Gastroesophageal sphincter (tissue), 3 donors: ENCODE measurements at regions not wholly inside any gene's neighbourhood (a gene's known extent, or its start where the extent isn't known, plus 50 kb on each side); places are given as distances from the start of the nearest gene placed in this dataset.
A peak's percentile ranks its signal among the peaks of the same experiment; 100 is the strongest.
"Not testable (repeated sequence)": the region's sequence is repeated elsewhere in the genome, so short reads cannot be mapped to it uniquely, and the experiment has no call there.

Experiments used
- EP300 ChIP-seq: sonication (generic); formaldehyde crosslinking; IDR thresholded peaks from one replicate; pipeline ENCODE4 v1.6.1; 2017; ENCODE audit warnings: antibody characterized with exemption, mild to moderate bottlenecking
- POLR2A ChIP-seq, 2 donors: fragments of 450-650 bp; IDR thresholded peaks; one replicate each; pipeline ENCODE4 v1.6.1; 2017; ENCODE audit warnings: antibody characterized with exemption in 2 of 2, mild to moderate bottlenecking in 2 of 2, moderate library complexity in 1 of 2
- POLR2AphosphoS5 ChIP-seq: sonication (generic); formaldehyde crosslinking; IDR thresholded peaks from one replicate; pipeline ENCODE4 v1.6.1; 2017; ENCODE audit warnings: antibody characterized with exemption
- TF ChIP-seq, protein P1 (sequence below), 4 experiments: fragments of 200-600 bp in 2 of 4; fragments of 450-650 bp in 2 of 4; sonication (generic) in 1 of 4; IDR thresholded peaks; one replicate each; pipeline ENCODE4 v1.5.1; 2017 to 2019; ENCODE audit warnings: antibody characterized with exemption in 4 of 4, mild to moderate bottlenecking in 2 of 4, moderate library complexity in 2 of 4

DNA sequence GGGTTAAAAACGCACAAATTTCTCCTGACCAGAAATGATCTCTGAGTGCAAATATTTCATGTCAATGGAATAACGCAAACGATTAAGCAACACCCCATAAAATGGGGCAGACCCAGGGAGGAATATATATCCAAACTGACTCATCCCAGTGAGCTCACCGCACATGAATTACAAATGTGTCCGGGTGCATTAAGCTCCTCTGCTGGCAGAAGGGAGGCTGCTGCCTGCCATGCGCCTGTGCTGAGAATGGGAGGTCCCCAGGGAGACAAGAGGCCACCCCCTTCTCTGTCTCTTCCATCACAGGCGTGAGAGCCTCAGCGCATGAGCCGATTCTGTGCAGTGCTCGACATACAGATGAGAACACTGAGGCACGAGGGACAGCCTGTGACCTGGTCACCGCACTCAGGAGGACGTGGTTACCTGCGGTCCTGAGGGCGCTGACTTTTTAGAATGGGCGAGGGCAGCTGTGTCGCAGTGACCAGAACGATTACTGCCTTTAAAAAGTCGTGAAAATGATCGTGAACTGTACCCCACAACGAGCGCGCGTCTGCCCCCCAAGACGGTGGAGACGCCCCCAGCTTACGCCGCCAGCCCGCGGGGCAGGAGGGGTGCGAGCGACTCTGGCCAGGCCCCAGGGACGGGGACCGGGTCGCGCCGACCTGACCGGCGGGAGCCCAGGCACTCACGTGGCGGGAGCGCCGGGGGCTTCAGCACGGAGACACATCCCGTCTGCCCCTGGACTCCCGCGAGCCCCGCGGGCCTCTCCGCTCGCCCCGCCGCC is 188.5 kb downstream of the ADRA2C start:
- TF ChIP-seq, protein P1, sequence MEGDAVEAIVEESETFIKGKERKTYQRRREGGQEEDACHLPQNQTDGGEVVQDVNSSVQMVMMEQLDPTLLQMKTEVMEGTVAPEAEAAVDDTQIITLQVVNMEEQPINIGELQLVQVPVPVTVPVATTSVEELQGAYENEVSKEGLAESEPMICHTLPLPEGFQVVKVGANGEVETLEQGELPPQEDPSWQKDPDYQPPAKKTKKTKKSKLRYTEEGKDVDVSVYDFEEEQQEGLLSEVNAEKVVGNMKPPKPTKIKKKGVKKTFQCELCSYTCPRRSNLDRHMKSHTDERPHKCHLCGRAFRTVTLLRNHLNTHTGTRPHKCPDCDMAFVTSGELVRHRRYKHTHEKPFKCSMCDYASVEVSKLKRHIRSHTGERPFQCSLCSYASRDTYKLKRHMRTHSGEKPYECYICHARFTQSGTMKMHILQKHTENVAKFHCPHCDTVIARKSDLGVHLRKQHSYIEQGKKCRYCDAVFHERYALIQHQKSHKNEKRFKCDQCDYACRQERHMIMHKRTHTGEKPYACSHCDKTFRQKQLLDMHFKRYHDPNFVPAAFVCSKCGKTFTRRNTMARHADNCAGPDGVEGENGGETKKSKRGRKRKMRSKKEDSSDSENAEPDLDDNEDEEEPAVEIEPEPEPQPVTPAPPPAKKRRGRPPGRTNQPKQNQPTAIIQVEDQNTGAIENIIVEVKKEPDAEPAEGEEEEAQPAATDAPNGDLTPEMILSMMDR (IDR thresholded peaks at IDR 0.05), result not testable (repeated sequence)
- TF ChIP-seq POLR2A (IDR thresholded peaks at IDR 0.05); EP300: not testable (repeated sequence)
- peak; percentile 67 for TF ChIP-seq POLR2AphosphoS5
